ENCODE measurements at regions not wholly inside any gene's neighbourhood (a gene's known extent, or its start where the extent isn't known, plus 50 kb on each side); places are given as distances from the start of the nearest gene placed in this dataset.

GRCh38 chr4:67401902-67402301 lies 143.4 kb downstream of the CENPC start:
- TF ChIP-seq, protein P1, sequence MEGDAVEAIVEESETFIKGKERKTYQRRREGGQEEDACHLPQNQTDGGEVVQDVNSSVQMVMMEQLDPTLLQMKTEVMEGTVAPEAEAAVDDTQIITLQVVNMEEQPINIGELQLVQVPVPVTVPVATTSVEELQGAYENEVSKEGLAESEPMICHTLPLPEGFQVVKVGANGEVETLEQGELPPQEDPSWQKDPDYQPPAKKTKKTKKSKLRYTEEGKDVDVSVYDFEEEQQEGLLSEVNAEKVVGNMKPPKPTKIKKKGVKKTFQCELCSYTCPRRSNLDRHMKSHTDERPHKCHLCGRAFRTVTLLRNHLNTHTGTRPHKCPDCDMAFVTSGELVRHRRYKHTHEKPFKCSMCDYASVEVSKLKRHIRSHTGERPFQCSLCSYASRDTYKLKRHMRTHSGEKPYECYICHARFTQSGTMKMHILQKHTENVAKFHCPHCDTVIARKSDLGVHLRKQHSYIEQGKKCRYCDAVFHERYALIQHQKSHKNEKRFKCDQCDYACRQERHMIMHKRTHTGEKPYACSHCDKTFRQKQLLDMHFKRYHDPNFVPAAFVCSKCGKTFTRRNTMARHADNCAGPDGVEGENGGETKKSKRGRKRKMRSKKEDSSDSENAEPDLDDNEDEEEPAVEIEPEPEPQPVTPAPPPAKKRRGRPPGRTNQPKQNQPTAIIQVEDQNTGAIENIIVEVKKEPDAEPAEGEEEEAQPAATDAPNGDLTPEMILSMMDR (IDR thresholded peaks at IDR 0.05) = no peak
- TF ChIP-seq POLR2A (IDR thresholded peaks at IDR 0.05) = no peak
